ENCODE measurements at regions not wholly inside any gene's neighbourhood (a gene's known extent, or its start where the extent isn't known, plus 50 kb on each side); places are given as distances from the start of the nearest gene placed in this dataset.

DNA sequence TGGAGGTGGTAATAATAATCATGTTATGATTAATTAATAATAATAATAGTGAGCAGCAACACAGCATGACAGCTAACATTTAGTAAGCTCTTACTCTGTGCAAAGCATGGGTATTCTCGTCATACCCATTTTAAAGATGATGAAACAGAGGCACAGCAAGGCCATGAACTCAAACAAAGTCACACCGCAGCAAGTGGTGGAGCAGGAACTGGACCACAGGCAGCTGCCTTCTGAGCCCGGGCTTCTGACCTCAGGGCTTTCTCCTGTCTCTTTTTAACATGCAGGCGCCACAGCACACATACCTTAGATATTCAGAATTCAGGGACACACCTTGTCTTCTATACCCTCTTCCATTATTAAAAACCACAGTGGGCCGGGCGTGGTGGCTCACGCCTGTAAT is 50.7 kb upstream of the SPATA12 start:
- no peak for DNase-seq (ENCODE audit: low read depth in 1 of 2, low spot score in 2 of 2)
- Histone ChIP-seq H3K27ac (no peak overlapping the region), H3K4me1 (replicated peaks) (peaks cover 20% of the 10 kb centered on the region)

DNA sequence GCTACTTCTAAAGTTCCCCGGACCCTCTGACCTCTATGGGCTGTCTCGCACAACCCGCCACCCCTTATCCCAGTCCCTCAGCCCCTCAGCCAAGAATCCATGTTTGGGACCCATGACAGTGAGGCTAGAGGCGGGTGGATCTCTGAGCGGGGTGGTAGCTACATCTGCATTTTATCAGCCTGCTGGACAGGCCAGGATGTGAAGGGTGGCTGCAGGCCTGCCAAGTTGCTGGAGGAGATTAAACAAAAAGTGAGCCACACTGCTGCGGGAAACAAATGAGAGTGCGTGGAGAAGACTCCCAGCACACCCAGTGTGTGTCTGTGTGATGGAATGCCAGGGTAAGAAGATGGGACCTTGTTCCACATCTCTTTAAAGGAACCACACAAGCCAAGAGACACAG is 51.1 kb upstream of the SPATA12 start:
- no peak overlapping the region for H3K27ac ChIP-seq
- H3K9me3 ChIP-seq (replicated peaks), result no peaks in the 10 kb centered on the region
- no peaks in the 10 kb centered on the region for H3K36me3 ChIP-seq
- H3K27me3 ChIP-seq (replicated peaks), result no peaks in the 10 kb centered on the region
- H3K4me1 ChIP-seq (replicated peaks), result peaks cover 19% of the 10 kb centered on the region
- no peak for DNase-seq (ENCODE audit: low read depth in 1 of 2, low spot score in 2 of 2)
- no peak overlapping the region for H3K4me3 ChIP-seq

More for the DNA sequence above, 50.7 kb upstream of the SPATA12 start:
- H3K27me3 ChIP-seq (replicated peaks), result no peaks in the 10 kb centered on the region
- H3K9me3 ChIP-seq (replicated peaks), result no peaks in the 10 kb centered on the region
- H3K36me3 ChIP-seq, result no peaks in the 10 kb centered on the region
- no peak overlapping the region for H3K4me3 ChIP-seq

DNA sequence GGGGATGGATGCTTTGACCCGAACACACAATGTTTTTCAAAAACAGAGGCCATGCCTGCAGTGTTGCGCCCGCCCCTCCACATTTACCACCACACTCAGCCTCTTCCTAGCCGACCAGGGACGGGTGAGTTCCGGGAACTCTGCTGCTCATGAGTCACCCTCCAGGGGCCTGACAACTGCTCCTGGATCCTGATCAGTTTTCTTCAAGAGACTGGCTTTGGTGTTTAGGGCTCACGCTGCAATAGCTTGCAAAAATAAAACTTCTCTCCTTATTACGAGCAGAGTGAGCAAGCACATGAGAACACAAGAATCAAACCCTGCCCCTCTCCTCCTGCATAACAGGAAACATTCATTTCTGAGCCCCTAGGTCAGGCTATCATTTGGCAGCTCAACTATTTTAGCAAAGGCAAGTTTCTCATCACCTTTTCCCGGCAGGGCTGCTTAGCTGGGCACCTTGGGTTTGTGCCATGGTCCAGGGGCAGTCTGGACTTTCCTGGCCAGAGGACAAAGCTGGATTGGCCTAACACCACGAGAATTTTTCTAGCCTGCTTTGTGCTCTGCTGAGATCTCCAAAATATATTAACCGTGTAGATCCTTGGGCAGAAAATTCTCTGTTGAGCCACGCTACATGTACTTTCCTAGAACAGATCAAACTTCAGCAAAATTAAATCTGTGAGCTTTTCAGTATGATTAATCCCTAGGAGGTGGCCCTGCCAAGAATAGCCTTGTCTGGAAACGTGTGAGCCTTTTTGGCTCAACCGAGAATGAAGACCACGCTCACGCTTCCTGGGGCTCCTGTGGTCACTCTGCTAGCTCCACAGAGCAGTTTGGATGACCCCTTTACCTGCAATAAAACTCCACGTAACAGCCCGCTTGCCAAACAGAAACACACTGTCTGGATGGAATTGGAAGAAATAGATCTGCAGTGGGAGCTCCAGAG is 52.7 kb upstream of the SPATA12 start:
- Histone ChIP-seq H3K4me3 (no peak overlapping the region), H3K27me3 (replicated peaks) (no peaks in the 10 kb centered on the region), H3K4me1 (replicated peaks) (peaks cover 15% of the 10 kb centered on the region), H3K27ac (no peak overlapping the region; the same call in 1 of the 2 replicates), H3K36me3 (no peaks in the 10 kb centered on the region), H3K9me3 (replicated peaks) (no peaks in the 10 kb centered on the region)
- peak; percentile 42 to 70 for DNase-seq (ENCODE audit: low read depth in 1 of 2, low spot score in 2 of 2)

DNA sequence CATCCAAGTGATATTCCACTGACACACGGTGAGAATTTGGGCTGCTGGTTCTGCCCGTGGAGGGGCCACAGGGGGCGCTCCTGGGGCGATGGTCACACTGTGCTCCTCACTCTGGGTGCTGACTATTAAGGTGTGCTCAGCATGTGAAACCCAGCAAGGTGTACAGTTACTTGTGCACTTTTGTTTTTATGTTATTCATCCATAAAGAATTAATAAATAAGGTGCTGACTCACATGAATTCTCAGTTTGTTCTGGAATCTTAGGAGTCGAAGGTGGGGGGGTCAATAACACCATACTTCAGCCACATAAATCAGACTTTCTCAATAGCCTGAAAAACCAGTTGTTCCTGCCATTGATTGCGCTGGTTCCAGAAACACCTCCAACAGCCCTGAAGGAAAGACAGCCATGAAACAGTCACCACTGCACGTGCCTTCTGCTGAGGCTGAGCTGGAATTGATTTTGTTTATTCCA is 53.5 kb upstream of the SPATA12 start:
- Histone ChIP-seq H3K9me3 (replicated peaks) (no peaks in the 10 kb centered on the region), H3K36me3 (no peaks in the 10 kb centered on the region), H3K27me3 (replicated peaks) (no peaks in the 10 kb centered on the region), H3K27ac (no peak overlapping the region), H3K4me3 (no peak overlapping the region), H3K4me1 (replicated peaks) (peaks cover 15% of the 10 kb centered on the region)
- DNase-seq (ENCODE audit: low read depth in 1 of 2, low spot score in 2 of 2), result no peak

DNA sequence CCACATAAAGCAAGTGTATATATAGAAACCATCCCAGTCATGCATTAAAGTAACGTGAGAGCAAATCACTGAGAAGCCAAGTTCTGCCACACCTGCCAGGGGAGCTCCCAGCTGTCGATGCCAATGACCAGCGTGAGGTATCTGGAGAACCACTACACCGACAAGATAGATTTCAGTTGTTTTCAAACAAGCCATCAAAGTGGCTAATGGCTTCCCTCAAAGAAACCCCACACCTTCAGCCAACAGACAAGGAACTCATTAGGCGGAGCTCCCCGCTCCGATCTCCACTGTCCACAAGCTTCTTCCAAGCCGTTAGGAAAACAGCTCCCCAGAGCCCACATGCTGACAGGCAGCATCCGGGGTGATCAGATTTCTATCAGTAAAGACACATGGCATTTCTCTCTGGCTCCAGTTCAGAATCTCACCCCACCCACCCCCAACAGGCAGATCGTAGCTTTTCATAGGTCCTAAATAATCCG is 54.2 kb upstream of the SPATA12 start:
- DNase-seq (ENCODE audit: low read depth in 1 of 2, low spot score in 2 of 2), result no peak
- H3K27ac ChIP-seq, result no peak overlapping the region

DNA sequence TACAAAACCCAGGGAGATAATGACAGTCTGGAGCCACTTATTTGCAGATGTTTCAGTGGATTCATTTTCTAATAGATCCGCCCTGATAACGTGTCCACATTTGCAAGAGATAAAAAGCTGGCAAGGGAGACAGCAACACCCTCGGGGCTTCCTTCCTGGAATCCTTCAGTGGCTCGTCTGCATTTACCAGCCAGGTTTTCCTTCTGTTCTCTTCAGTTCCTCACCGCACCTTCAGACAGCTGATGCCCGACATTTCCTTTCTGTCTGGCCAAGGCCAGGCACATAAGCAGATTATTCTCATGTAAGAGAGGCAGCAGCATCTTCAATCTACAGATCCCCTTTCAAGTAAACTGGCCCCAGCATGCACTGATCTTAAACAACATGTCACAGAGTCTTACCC is 56.2 kb upstream of the SPATA12 start:
- Histone ChIP-seq H3K4me3 (no peak overlapping the region), H3K27me3 (replicated peaks) (no peaks in the 10 kb centered on the region), H3K4me1 (replicated peaks) (peaks cover 15% of the 10 kb centered on the region), H3K27ac (no peak overlapping the region), H3K9me3 (replicated peaks) (no peaks in the 10 kb centered on the region), H3K36me3 (no peaks in the 10 kb centered on the region)
- no peak for DNase-seq (ENCODE audit: low read depth in 1 of 2, low spot score in 2 of 2)

More for the DNA sequence above, 54.2 kb upstream of the SPATA12 start:
- H3K9me3 ChIP-seq (replicated peaks), result no peaks in the 10 kb centered on the region
- H3K27me3 ChIP-seq (replicated peaks), result no peaks in the 10 kb centered on the region
- no peak overlapping the region for H3K4me3 ChIP-seq
- H3K36me3 ChIP-seq, result no peaks in the 10 kb centered on the region
- peaks cover 15% of the 10 kb centered on the region for H3K4me1 ChIP-seq (replicated peaks)

DNA sequence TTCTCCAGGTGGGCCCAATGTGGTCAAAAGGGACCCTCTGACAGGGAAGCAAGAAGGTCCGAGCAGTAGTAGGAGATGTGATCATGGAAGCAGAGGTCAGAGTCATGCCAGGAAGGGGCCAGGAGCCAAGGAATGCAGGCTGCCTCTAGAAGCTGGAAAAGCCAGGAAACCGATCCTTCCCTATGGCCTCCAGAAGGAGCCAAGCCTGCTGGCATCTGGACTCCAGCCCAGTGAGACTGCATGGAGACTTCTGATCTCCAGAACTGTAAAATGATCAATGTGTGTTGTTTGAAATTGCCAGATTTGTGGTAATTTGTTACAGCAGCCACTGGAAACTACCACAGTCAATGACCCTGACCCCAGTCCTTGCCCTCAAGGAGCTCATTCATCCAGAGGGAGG is 56.8 kb upstream of the SPATA12 start:
- no peak overlapping the region for H3K4me3 ChIP-seq
- no peaks in the 10 kb centered on the region for H3K27me3 ChIP-seq (replicated peaks)
- H3K4me1 ChIP-seq (replicated peaks), result peaks cover 15% of the 10 kb centered on the region
- no peaks in the 10 kb centered on the region for H3K36me3 ChIP-seq
- no peaks in the 10 kb centered on the region for H3K9me3 ChIP-seq (replicated peaks)
- H3K27ac ChIP-seq, result no peak overlapping the region
- no peak for DNase-seq (ENCODE audit: low read depth in 1 of 2, low spot score in 2 of 2)

DNA sequence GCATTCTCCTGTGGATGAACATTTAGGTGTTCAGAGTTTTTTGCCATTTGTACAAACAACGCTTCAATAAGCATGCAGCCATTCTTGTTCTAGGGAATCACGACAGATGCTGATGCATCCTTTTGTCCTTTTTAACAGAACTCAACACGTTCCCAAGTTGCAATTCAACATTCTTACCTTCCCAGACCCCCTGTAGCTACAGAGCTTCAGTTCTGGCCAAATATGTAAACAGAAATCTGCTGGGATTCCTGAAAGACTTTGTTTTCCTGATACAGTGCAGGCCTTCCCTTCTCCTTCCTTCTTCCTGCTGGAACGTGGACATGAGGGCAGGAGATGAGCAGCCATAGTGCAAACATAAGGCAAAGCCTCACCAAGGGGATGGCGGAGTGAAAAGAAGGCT is 59.1 kb upstream of the SPATA12 start:
- no peak for DNase-seq (ENCODE audit: low read depth in 1 of 2, low spot score in 2 of 2)

DNA sequence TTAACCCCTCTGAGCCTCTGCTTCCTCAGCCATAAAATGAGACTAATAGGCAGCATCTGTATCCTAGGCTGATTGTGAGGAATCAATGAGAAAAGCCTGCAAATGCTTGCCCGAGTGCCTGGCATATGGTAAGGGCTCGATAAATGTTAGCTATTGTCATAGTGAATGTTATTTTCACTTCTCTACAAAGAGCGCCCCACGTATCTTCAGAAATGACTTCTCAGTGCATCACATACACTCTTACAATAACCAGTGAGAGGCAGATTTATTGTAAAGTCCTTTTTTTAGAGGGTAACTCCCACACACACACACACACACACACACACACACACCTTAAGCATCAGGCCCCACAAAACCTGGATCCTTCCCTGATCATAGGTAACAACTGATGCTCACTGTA is 60.5 kb upstream of the SPATA12 start:
- H3K4me1 ChIP-seq (replicated peaks), result no peaks in the 10 kb centered on the region
- no peak overlapping the region for H3K27ac ChIP-seq
- no peaks in the 10 kb centered on the region for H3K27me3 ChIP-seq (replicated peaks)
- no peak for DNase-seq (ENCODE audit: low read depth in 1 of 2, low spot score in 2 of 2)
- no peak overlapping the region for H3K4me3 ChIP-seq
- no peaks in the 10 kb centered on the region for H3K9me3 ChIP-seq (replicated peaks)
- H3K36me3 ChIP-seq, result no peaks in the 10 kb centered on the region

More for the DNA sequence above, 59.1 kb upstream of the SPATA12 start:
- no peak overlapping the region for H3K4me3 ChIP-seq
- no peaks in the 10 kb centered on the region for H3K27me3 ChIP-seq (replicated peaks)
- H3K27ac ChIP-seq, result no peak overlapping the region
- no peaks in the 10 kb centered on the region for H3K9me3 ChIP-seq (replicated peaks)
- no peaks in the 10 kb centered on the region for H3K4me1 ChIP-seq (replicated peaks)
- no peaks in the 10 kb centered on the region for H3K36me3 ChIP-seq

DNA sequence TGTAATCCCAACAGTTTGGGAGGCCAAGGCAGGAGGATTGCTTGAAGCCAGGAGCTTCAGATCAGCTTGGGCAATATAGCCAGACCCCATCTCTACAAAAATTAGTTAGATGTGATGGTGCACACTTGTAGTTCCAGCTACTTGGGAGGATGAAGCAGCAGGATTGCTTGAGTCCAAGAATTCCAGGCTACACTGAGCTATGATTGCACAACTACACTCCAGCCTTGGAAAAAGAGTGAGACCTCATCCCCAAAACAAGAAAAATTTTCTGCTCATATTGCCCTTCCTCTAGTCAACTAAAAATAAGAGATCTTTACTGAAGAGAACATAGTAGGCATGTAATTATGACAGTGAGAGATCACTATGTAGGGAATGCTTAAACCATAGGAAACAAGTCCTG is 60.9 kb upstream of the SPATA12 start:
- no peaks in the 10 kb centered on the region for H3K36me3 ChIP-seq
- H3K9me3 ChIP-seq (replicated peaks), result no peaks in the 10 kb centered on the region
- no peaks in the 10 kb centered on the region for H3K27me3 ChIP-seq (replicated peaks)
- DNase-seq (ENCODE audit: low read depth in 1 of 2, low spot score in 2 of 2), result no peak
- no peak overlapping the region for H3K27ac ChIP-seq
- no peak overlapping the region for H3K4me3 ChIP-seq
- H3K4me1 ChIP-seq (replicated peaks), result no peaks in the 10 kb centered on the region

DNA sequence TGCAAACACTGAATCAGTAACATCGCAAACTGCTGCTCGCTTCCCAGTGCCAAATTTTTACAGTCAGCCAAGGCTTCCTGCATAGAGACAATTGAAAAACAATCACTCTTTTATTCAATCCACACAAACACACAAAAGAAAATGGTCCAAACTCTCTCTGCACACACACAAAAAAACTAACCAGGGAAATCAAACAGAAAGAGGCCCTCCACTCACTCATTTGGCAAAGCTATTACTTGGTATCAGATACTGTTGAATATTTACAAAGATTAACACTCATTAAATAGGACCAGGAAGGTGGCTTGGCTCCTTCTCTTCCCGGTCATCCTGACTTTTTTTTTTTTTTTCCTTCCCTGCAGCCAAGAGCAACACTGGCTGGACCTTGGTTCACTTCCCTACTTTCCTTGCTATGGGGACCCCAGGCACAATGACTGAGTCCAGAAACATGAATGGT is 62.4 kb upstream of the SPATA12 start:
- Histone ChIP-seq H3K27ac (no peak overlapping the region), H3K4me1 (replicated peaks) (no peaks in the 10 kb centered on the region), H3K4me3 (no peak overlapping the region), H3K27me3 (replicated peaks) (no peaks in the 10 kb centered on the region), H3K9me3 (replicated peaks) (no peaks in the 10 kb centered on the region), H3K36me3 (no peaks in the 10 kb centered on the region)
- no peak for DNase-seq (ENCODE audit: low read depth in 1 of 2, low spot score in 2 of 2)

DNA sequence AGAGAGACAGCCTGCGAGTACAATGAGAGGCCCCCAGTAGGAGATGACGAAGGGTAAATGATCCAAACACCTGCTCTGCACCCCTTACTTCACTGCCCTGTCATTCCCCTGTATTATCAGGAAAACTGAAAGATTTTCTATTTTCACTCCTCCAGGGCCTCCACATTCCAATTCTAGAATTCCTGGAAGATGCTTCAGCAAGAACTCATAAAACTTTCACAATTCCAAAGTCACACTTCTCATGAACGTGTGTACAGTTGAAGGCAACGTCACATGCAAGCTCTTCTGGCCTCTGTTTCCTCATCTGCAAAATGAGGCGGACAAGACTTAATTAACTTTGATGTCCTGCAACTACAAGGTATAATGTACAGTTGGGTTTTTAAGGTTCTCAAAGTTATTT is 62.8 kb upstream of the SPATA12 start:
- no peaks in the 10 kb centered on the region for H3K27me3 ChIP-seq (replicated peaks)
- H3K27ac ChIP-seq, result no peak overlapping the region
- no peak for DNase-seq (ENCODE audit: low read depth in 1 of 2, low spot score in 2 of 2)
- H3K4me3 ChIP-seq, result no peak overlapping the region
- H3K9me3 ChIP-seq (replicated peaks), result no peaks in the 10 kb centered on the region
- no peaks in the 10 kb centered on the region for H3K4me1 ChIP-seq (replicated peaks)
- no peaks in the 10 kb centered on the region for H3K36me3 ChIP-seq

DNA sequence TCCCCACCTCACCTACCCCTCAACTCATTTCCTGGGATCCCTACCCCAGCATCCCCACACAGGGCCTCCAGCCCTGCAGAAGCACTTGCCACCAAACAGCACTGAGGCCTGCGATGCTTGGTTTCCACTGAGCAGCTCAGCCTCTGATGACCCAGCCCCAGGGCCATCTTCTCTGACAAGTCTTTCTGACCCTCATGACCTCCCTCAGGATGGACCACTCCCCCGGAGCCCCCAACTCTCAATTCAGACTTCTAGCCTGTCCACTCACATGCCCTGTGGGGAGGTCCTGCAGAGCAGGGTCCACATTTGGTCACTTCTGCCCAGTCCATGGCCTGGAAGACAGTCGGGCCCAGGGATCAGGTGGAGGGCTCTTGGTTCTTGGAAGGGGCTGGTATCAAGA is 63.4 kb upstream of the SPATA12 start:
- no peaks in the 10 kb centered on the region for H3K4me1 ChIP-seq (replicated peaks)
- DNase-seq (ENCODE audit: low read depth in 1 of 2, low spot score in 2 of 2), result no peak

DNA sequence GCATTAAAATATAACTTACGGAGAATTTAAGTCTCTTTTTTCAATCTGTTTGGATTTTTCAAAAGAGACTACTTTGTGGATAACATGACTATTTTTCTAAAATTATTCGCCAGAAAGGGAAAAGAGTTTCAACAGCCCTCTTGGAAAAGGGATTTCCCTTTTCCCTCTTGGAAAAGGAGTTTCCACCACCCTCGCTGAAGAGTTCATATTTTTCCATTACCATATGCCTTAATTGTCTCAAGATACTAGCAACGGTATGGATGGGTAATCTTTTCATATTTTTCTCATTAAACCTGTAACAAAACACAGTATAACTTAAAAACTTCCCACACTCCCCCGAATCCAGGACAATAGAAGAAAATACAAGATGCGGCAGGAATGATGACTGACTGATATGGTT is 66.1 kb upstream of the SPATA12 start:
- Histone ChIP-seq H3K36me3 (no peaks in the 10 kb centered on the region), H3K27me3 (replicated peaks) (no peaks in the 10 kb centered on the region), H3K4me1 (replicated peaks) (no peaks in the 10 kb centered on the region), H3K27ac (no peak overlapping the region), H3K4me3 (no peak overlapping the region), H3K9me3 (replicated peaks) (no peaks in the 10 kb centered on the region)
- no peak for DNase-seq (ENCODE audit: low read depth in 1 of 2, low spot score in 2 of 2)

More for the DNA sequence above, 63.4 kb upstream of the SPATA12 start:
- Histone ChIP-seq H3K4me3 (no peak overlapping the region), H3K9me3 (replicated peaks) (no peaks in the 10 kb centered on the region), H3K36me3 (no peaks in the 10 kb centered on the region), H3K27ac (no peak overlapping the region), H3K27me3 (replicated peaks) (no peaks in the 10 kb centered on the region)
